HG02885 (cell line): ENCODE measurements at regions not wholly inside any gene's neighbourhood (a gene's known extent, or its start where the extent isn't known, plus 50 kb on each side); places are given as distances from the start of the nearest gene placed in this dataset.

Experiments used
- ATAC-seq: cut with Tn5 transposase; IDR thresholded peaks from one replicate; pipeline ENCODE4 v1.9.1; 2021; ENCODE audit warnings: mild to moderate bottlenecking; ENCODE audit not compliant: unreplicated experiment, poor library complexity

GRCh38 chr12:132380641-132381040, 51.3 kb upstream of the GALNT9 start:
- ATAC-seq: no peak

GRCh38 chr12:132379996-132380395, 50.6 kb upstream of the GALNT9 start:
- no peak for ATAC-seq

GRCh38 chr12:132379576-132379975, 50.2 kb upstream of the GALNT9 start:
- no peak for ATAC-seq
